Thoracic aorta (tissue), 2 donors: ENCODE measurements at regions not wholly inside any gene's neighbourhood (a gene's known extent, or its start where the extent isn't known, plus 50 kb on each side); places are given as distances from the start of the nearest gene placed in this dataset.

Experiments
- ATAC-seq: fragments of 150-250 bp; one replicate; pipeline ENCODE4 v1.8.0; 2017; ENCODE audit warnings: low read depth; ENCODE audit not compliant: insufficient number of reproducible peaks, low FRiP score
- DNase-seq: peaks from one replicate; pipeline ENCODE4 v3.0.0-alpha.2; 2020; ENCODE audit warnings: low spot score
- H3K27ac ChIP-seq, 2 donors: fragments of 200-600 bp; sonication (generic); 1 replicate in 1 of 2; 2 replicates in 1 of 2; pipeline ENCODE4 v1.5.1; 2016; ENCODE audit warnings: mild to moderate bottlenecking in 2 of 2, moderate library complexity in 2 of 2
- H3K27me3 ChIP-seq: fragments of 200-600 bp; sonication (generic); replicated peaks from 2 replicates; pipeline ENCODE4 v1.6.0; 2016; ENCODE audit warnings: mild to moderate bottlenecking; ENCODE audit not compliant: insufficient read depth
- H3K36me3 ChIP-seq: fragments of 200-600 bp; sonication (generic); one replicate; pipeline ENCODE4 v1.5.1; 2016
- H3K4me1 ChIP-seq, 2 donors: fragments of 200-600 bp; sonication (generic); 1 replicate in 1 of 2; 2 replicates in 1 of 2; pipeline versions ENCODE4 v1.5.1 to v1.6.0; 2016; ENCODE audit warnings: low read depth in 2 of 2, mild to moderate bottlenecking in 1 of 2; ENCODE audit not compliant: control insufficient read depth in 1 of 2
- H3K4me3 ChIP-seq: fragments of 200-600 bp; sonication (generic); 2 replicates; pipeline ENCODE4 v1.5.1; 2016; ENCODE audit warnings: mild to moderate bottlenecking
- H3K9me3 ChIP-seq: fragments of 200-600 bp; sonication (generic); 2 replicates; pipeline ENCODE4 v1.5.1; 2016
- TF ChIP-seq, protein P1 (sequence below): fragments of 200-600 bp; sonication (generic); IDR thresholded peaks from one replicate; pipeline ENCODE4 v1.5.1; 2019; ENCODE audit warnings: antibody characterized with exemption

DNA sequence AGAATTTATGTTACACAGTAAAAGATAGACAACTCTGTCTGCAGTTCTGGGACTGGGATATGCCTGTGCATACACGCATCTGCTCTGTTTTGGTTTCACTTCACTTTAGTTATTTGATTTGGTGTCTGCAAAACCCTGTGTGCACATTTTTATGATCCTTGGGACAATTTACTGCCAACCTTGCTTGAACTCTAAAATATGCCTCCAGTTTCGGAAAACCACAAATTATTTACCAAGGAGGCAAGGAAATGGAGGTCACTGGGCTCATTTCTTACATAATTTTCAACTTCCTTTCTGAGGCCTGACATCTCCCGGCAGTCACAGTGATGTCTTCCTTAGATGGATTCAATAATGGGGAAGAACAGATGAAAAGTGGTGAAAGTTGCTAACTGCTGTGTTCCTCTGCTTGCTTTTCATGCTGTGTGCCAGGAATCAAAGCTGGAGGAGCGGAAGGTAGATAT is 61.2 kb upstream of the TAF11L2 start:
- Histone ChIP-seq H3K27ac (no peak overlapping the region), H3K9me3 (no peaks in the 10 kb centered on the region), H3K27me3 (no peaks in the 10 kb centered on the region), H3K4me3 (peak overlapping the region; percentile 2), H3K4me1 (no peaks in the 10 kb centered on the region), H3K36me3 (no peaks in the 10 kb centered on the region)
- ATAC-seq (no peak), DNase-seq (no peak)
- TF ChIP-seq, protein P1, sequence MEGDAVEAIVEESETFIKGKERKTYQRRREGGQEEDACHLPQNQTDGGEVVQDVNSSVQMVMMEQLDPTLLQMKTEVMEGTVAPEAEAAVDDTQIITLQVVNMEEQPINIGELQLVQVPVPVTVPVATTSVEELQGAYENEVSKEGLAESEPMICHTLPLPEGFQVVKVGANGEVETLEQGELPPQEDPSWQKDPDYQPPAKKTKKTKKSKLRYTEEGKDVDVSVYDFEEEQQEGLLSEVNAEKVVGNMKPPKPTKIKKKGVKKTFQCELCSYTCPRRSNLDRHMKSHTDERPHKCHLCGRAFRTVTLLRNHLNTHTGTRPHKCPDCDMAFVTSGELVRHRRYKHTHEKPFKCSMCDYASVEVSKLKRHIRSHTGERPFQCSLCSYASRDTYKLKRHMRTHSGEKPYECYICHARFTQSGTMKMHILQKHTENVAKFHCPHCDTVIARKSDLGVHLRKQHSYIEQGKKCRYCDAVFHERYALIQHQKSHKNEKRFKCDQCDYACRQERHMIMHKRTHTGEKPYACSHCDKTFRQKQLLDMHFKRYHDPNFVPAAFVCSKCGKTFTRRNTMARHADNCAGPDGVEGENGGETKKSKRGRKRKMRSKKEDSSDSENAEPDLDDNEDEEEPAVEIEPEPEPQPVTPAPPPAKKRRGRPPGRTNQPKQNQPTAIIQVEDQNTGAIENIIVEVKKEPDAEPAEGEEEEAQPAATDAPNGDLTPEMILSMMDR: no peak

DNA sequence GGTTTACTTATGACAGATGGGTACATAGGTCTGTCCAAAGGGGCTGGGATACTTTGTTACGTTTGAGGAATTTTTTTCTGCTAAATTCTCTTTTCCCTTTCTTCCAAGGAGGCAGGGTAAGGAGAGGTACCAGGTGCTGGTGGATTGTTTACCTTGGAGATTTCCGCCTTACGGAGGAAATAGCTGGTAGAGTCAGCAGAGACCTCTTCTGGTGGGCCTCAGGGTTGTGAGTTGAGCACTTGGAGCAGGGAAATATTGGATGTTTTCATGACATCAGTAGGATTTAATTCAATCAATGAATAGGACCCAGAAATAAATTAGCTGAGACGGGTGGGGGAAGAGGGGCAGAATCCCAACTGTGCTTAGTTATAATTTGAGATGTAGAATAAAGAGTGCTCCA is 60.0 kb upstream of the TAF11L2 start:
- no peak overlapping the region for H3K4me3 ChIP-seq
- H3K36me3 ChIP-seq: no peaks in the 10 kb centered on the region
- H3K9me3 ChIP-seq: no peaks in the 10 kb centered on the region
- no peaks in the 10 kb centered on the region for H3K27me3 ChIP-seq
- H3K4me1 ChIP-seq: no peaks in the 10 kb centered on the region
- TF ChIP-seq, protein P1: no peak
- ATAC-seq: no peak
- DNase-seq: no peak
- no peak overlapping the region for H3K27ac ChIP-seq

DNA sequence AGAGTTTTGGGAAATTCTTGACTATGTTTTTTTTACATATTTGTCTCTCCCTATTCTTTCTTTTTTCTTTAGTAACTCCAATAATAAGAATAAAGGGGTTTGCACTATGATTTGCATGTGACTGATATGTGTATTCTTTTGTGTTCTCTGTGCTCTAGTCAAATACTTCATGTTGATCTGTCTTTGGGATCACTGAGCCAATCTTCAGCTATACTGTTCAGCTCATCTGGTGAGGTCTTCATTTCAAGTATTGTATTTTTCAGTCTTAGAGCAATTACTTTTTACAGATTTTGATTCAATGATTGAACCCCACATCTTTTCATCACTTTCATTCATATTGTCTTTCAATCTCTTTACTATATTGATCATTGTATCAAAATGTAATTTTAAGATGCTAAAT is 58.1 kb upstream of the TAF11L2 start:
- Histone ChIP-seq H3K27me3 (no peaks in the 10 kb centered on the region), H3K36me3 (no peaks in the 10 kb centered on the region), H3K4me1 (no peaks in the 10 kb centered on the region), H3K27ac (no peak overlapping the region), H3K4me3 (no peak overlapping the region), H3K9me3 (no peaks in the 10 kb centered on the region)
- TF ChIP-seq, protein P1: no peak
- DNase-seq (no peak), ATAC-seq (no peak)

DNA sequence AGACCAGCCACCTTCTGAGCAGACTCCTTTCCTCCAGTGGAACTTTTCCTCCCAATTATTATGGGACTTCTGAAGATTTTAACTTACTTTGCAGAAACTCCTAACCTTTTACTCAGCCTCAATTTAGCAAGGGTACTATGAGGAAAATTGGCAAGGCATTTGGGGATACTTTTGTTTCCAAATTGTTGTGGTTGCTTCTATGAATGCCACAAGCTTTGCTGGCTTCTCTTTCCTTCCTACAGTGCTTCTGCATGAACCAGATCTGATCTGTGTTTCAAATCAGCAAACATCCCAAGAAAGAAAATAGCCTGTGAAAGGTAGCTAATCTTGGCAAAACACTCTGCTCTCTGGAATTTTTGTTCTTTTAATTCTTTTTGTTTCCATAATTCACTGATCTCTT is 57.3 kb upstream of the TAF11L2 start:
- no peak for DNase-seq
- Histone ChIP-seq H3K36me3 (no peaks in the 10 kb centered on the region), H3K4me1 (no peaks in the 10 kb centered on the region), H3K27me3 (no peaks in the 10 kb centered on the region), H3K27ac (no peak overlapping the region), H3K4me3 (no peak overlapping the region), H3K9me3 (no peaks in the 10 kb centered on the region)
- TF ChIP-seq, protein P1: no peak
- no peak for ATAC-seq

DNA sequence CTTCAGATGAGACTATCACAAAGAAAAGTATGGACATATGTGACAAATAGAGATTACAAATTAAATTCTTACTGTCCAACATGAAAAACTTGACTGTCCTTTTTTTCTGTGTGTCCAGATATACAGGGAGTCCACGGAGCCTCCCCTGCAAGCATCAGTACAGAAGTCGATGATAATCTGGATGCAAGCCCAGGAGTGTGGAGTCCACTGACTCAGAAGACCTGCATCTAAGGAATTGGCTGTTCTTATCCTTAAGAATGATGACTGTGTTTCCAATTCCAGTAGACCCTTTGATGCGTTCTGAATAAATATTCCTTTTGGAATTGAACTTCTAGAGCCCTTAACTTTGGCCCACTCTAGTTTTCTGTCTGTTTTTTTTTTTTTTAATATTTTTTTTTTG is 56.7 kb upstream of the TAF11L2 start:
- H3K4me3 ChIP-seq: no peak overlapping the region
- H3K36me3 ChIP-seq: no peaks in the 10 kb centered on the region
- no peaks in the 10 kb centered on the region for H3K4me1 ChIP-seq
- TF ChIP-seq, protein P1: no peak
- no peaks in the 10 kb centered on the region for H3K9me3 ChIP-seq
- ATAC-seq (no peak), DNase-seq (no peak)
- no peak overlapping the region for H3K27ac ChIP-seq
- no peaks in the 10 kb centered on the region for H3K27me3 ChIP-seq
